Stimulated activated CD4-positive, alpha-beta T cell treated with anti-CD3 and anti-CD28 coated beads, TNF-alpha, amount 100 ng/mL, for 24 hours (primary cell): ENCODE measurements at regions not wholly inside any gene's neighbourhood (a gene's known extent, or its start where the extent isn't known, plus 50 kb on each side); places are given as distances from the start of the nearest gene placed in this dataset.
"Not testable (repeated sequence)": the region's sequence is repeated elsewhere in the genome, so short reads cannot be mapped to it uniquely, and the experiment has no call there.

Experiments
- DNase-seq, 3 experiments: peaks; one replicate each; pipeline ENCODE4 v3.0.0-alpha.2; 2020; ENCODE audit warnings: low read depth in 3 of 3

GRCh38 chr6:6724539-6725467, 136.3 kb downstream of the LY86 start:
- peak; percentile 14 to 48 (median 23) for DNase-seq

GRCh38 chr6:6725468-6726209, 137.1 kb downstream of the LY86 start:
- DNase-seq = no peak

- DNase-seq = no peak
These were observed 139.8 kb downstream of the LY86 start for GRCh38 chr6:6728169-6728941.

- DNase-seq = no peak
These were observed 141.5 kb downstream of the LY86 start for GRCh38 chr6:6729971-6730370.

GRCh38 chr6:6730831-6731230, 142.3 kb downstream of the LY86 start:
- DNase-seq = no peak

- DNase-seq = no peak
These were observed 146.3 kb downstream of the LY86 start for GRCh38 chr6:6734479-6735465.

- no peak for DNase-seq
These were observed 148.5 kb downstream of the LY86 start for GRCh38 chr6:6736791-6737654.

GRCh38 chr6:6737671-6738070, 149.2 kb downstream of the LY86 start:
- no peak for DNase-seq

GRCh38 chr6:6738108-6738507, 149.6 kb downstream of the LY86 start:
- no peak for DNase-seq

GRCh38 chr6:6738922-6739716, 150.6 kb downstream of the LY86 start:
- no peak for DNase-seq

GRCh38 chr6:6740595-6740994, 152.1 kb downstream of the LY86 start:
- no peak for DNase-seq

GRCh38 chr6:6741264-6741663, 152.7 kb downstream of the LY86 start:
- no peak for DNase-seq

- no peak for DNase-seq
These were observed 154.0 kb downstream of the LY86 start for GRCh38 chr6:6742535-6742934.

- no peak for DNase-seq
These were observed 156.0 kb downstream of the LY86 start for GRCh38 chr6:6744551-6744950.

GRCh38 chr6:6745637-6746332, 157.3 kb downstream of the LY86 start:
- DNase-seq = not testable (repeated sequence)

- DNase-seq = no peak
These were observed 157.9 kb downstream of the LY86 start for GRCh38 chr6:6746333-6746969.

- DNase-seq = no peak
These were observed 158.4 kb downstream of the LY86 start for GRCh38 chr6:6746970-6747338.

GRCh38 chr6:6747371-6747770, 158.9 kb downstream of the LY86 start:
- DNase-seq = no peak
